Panc1 (cell line): ENCODE measurements at regions not wholly inside any gene's neighbourhood (a gene's known extent, or its start where the extent isn't known, plus 50 kb on each side); places are given as distances from the start of the nearest gene placed in this dataset.

Source experiments
- ATAC-seq: fragments of 200-7000 bp; cut with Tn5 transposase; 2 replicates; pipeline ENCODE4 v1.9.1; 2020; ENCODE audit warnings: mild to moderate bottlenecking, moderate library complexity
- BruUV-seq: library from RNA; stranded (reverse); fragments of 400-500 nt; replicated peaks from 2 replicates; lab custom pipeline; 2021; lab: Mats Ljungman, UMichigan
- CTCF ChIA-PET: fragments of 300-600 bp; sonication (Branson Sonifier 250); formaldehyde crosslinking; loops from one replicate; lab custom pipeline; 2022; ENCODE audit warnings: antibody characterized with exemption; lab: Charles Lee
- POLR2A ChIA-PET: fragments of 300-600 bp; sonication (Branson Sonifier 250); formaldehyde crosslinking; loops from one replicate; lab custom pipeline; 2022; ENCODE audit warnings: antibody characterized with exemption; lab: Charles Lee
- DNase-seq: peaks from one replicate; pipeline ENCODE4 v3.0.0-alpha.2; 2010; ENCODE audit warnings: low read depth, low spot score
- H3K27ac ChIP-seq: 2 replicates; pipeline ENCODE4 v1.5.1; 2011; ENCODE audit warnings: mild to moderate bottlenecking, low read length, inconsistent platforms
- H3K27me3 ChIP-seq: fragments of 200-500 bp; sonication (Bioruptor generic); 2 replicates; pipeline ENCODE4 v1.6.0; 2014; ENCODE audit warnings: low read length, inconsistent platforms; ENCODE audit not compliant: control insufficient read depth, insufficient read depth
- H3K36me3 ChIP-seq: fragments of 200-500 bp; sonication (Bioruptor generic); 2 replicates; pipeline ENCODE4 v1.5.1; 2014; ENCODE audit warnings: inconsistent platforms, mild to moderate bottlenecking, low read length, moderate library complexity; ENCODE audit not compliant: control insufficient read depth, insufficient read depth
- H3K4me1 ChIP-seq: 2 replicates; pipeline ENCODE4 v1.5.1; 2011; ENCODE audit warnings: inconsistent platforms, mild to moderate bottlenecking, low read length, moderate library complexity; ENCODE audit not compliant: control insufficient read depth, insufficient read depth
- H3K4me3 ChIP-seq, 2 experiments: 2 replicates each; pipeline ENCODE4 v1.5.1; 2011 to 2012; ENCODE audit warnings: low read depth in 2 of 2, low read length in 2 of 2, mild to moderate bottlenecking in 2 of 2, inconsistent platforms in 1 of 2, moderate library complexity in 1 of 2
- H3K9me3 ChIP-seq: fragments of 200-500 bp; sonication (Bioruptor generic); 2 replicates; pipeline ENCODE4 v1.5.1; 2014; ENCODE audit warnings: low read depth, mild to moderate bottlenecking, inconsistent platforms, low read length, moderate library complexity; ENCODE audit not compliant: control insufficient read depth, insufficient read depth
- POLR2AphosphoS5 ChIP-seq: IDR thresholded peaks from 2 replicates; pipeline ENCODE4 v1.6.1; 2012; ENCODE audit warnings: mild to moderate bottlenecking, low read depth, low read length, moderate library complexity
- SIN3A ChIP-seq: IDR thresholded peaks from 2 replicates; pipeline ENCODE4 v1.6.1; 2012; ENCODE audit warnings: low read depth, mild to moderate bottlenecking, low read length, moderate library complexity, borderline replicate concordance; ENCODE audit not compliant: insufficient read depth
- TCF7L2 ChIP-seq: IDR thresholded peaks from 2 replicates; pipeline ENCODE4 v1.6.1; 2011; ENCODE audit warnings: mild to moderate bottlenecking, low read depth, low read length, inconsistent platforms
- in situ Hi-C: cut with HindIII; loops from 2 replicates; pipeline ENCODE4 v1.10.0; 2016; ENCODE audit warnings: low sequenced_read_pairs, low pct_unique_long_range_greater_than_20kb
- intact Hi-C: fragments of 100-400 bp; cut with micrococcal nuclease; formaldehyde crosslinking; loops from one replicate; pipeline ENCODE4 v1.10.0; 2022; ENCODE audit not compliant: unreplicated experiment
- TF ChIP-seq, protein P1 (sequence below), 2 experiments: IDR thresholded peaks; 2 replicates each; pipeline ENCODE4 v1.6.1; 2011 to 2012; ENCODE audit warnings: low read depth in 2 of 2, control low read depth in 1 of 2, low read length in 1 of 2, mild to moderate bottlenecking in 1 of 2, moderate library complexity in 1 of 2; ENCODE audit not compliant: insufficient read depth in 1 of 2
- TF ChIP-seq, protein P2 (sequence below): fragments of 450-650 bp; IDR thresholded peaks from 2 replicates; pipeline ENCODE4 v1.5.1; 2017; ENCODE audit warnings: mild to moderate bottlenecking

DNA sequence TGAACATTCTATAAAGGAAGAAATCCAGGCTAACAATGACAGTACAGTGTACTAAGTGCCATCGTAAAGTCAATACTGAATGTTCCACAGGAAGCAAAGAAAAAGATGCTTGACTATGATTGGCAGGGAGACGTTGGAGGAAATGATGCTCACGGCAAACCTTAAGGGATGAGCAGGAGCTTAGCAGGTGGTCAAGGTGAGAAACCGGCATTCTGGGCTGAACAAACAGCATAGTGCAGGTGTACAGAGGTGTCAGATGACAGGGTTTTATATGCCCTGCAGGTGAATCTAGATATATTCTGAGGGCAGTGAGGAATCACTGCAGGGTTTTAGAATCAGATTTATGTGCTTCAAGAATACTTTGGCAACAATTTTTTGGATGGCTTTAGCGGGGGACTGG lies 85.3 kb upstream of the HEPHL1 start:
- BruUV-seq: no TSS peak
- H3K27ac ChIP-seq: no peak overlapping the region
- ChIA-PET CTCF (no interaction called here), POLR2A (no interaction called here)
- intact Hi-C loops (no loop called here), in situ Hi-C loops (no loop called here)
- TF ChIP-seq, protein P1, sequence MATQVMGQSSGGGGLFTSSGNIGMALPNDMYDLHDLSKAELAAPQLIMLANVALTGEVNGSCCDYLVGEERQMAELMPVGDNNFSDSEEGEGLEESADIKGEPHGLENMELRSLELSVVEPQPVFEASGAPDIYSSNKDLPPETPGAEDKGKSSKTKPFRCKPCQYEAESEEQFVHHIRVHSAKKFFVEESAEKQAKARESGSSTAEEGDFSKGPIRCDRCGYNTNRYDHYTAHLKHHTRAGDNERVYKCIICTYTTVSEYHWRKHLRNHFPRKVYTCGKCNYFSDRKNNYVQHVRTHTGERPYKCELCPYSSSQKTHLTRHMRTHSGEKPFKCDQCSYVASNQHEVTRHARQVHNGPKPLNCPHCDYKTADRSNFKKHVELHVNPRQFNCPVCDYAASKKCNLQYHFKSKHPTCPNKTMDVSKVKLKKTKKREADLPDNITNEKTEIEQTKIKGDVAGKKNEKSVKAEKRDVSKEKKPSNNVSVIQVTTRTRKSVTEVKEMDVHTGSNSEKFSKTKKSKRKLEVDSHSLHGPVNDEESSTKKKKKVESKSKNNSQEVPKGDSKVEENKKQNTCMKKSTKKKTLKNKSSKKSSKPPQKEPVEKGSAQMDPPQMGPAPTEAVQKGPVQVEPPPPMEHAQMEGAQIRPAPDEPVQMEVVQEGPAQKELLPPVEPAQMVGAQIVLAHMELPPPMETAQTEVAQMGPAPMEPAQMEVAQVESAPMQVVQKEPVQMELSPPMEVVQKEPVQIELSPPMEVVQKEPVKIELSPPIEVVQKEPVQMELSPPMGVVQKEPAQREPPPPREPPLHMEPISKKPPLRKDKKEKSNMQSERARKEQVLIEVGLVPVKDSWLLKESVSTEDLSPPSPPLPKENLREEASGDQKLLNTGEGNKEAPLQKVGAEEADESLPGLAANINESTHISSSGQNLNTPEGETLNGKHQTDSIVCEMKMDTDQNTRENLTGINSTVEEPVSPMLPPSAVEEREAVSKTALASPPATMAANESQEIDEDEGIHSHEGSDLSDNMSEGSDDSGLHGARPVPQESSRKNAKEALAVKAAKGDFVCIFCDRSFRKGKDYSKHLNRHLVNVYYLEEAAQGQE (IDR thresholded peaks at IDR 0.05; ENCODE audit: insufficient read depth in 1 of 2, low read depth in 2 of 2, low read length in 1 of 2): no peak
- no peak for TF ChIP-seq POLR2AphosphoS5
- no peak for TF ChIP-seq SIN3A
- TF ChIP-seq, protein P2, sequence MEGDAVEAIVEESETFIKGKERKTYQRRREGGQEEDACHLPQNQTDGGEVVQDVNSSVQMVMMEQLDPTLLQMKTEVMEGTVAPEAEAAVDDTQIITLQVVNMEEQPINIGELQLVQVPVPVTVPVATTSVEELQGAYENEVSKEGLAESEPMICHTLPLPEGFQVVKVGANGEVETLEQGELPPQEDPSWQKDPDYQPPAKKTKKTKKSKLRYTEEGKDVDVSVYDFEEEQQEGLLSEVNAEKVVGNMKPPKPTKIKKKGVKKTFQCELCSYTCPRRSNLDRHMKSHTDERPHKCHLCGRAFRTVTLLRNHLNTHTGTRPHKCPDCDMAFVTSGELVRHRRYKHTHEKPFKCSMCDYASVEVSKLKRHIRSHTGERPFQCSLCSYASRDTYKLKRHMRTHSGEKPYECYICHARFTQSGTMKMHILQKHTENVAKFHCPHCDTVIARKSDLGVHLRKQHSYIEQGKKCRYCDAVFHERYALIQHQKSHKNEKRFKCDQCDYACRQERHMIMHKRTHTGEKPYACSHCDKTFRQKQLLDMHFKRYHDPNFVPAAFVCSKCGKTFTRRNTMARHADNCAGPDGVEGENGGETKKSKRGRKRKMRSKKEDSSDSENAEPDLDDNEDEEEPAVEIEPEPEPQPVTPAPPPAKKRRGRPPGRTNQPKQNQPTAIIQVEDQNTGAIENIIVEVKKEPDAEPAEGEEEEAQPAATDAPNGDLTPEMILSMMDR: no peak
- TF ChIP-seq TCF7L2: no peak
- H3K27me3 ChIP-seq: peaks cover 8% of the 10 kb centered on the region
- no peaks in the 10 kb centered on the region for H3K36me3 ChIP-seq
- DNase-seq (no peak), ATAC-seq (no peak)
- H3K9me3 ChIP-seq: no peaks in the 10 kb centered on the region
- H3K4me3 ChIP-seq: no peak overlapping the region
- H3K4me1 ChIP-seq: no peaks in the 10 kb centered on the region

DNA sequence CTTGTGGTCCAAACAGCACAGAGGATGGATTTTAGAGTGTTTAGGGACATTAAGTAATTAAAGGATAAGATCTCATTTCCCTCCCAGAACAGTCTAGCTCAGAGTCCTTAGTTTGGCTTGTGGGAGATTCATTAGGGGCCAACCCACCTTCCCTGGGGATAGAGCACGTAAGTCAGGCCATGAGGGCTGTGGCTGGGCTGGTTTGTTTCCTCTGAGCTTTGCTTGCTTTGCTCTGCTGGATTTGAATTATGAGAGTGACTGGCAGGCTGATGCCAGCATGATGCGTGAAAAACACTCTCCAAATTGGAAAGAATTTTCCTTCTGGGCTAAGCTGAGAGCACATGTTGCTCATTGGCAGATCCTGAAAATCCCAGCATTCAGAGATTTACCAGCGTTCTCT lies 84.7 kb upstream of the HEPHL1 start:
- H3K36me3 ChIP-seq: no peaks in the 10 kb centered on the region
- ChIA-PET POLR2A (no interaction called here), CTCF (no interaction called here)
- no peak overlapping the region for H3K4me3 ChIP-seq
- ATAC-seq (no peak), DNase-seq (no peak)
- TF ChIP-seq, protein P1 (IDR thresholded peaks at IDR 0.05; ENCODE audit: insufficient read depth in 1 of 2, low read depth in 2 of 2, low read length in 1 of 2): no peak
- TF ChIP-seq, protein P2: no peak
- TF ChIP-seq POLR2AphosphoS5 (no peak), TCF7L2 (no peak), SIN3A (no peak)
- H3K27ac ChIP-seq: no peak overlapping the region
- intact Hi-C loops: no loop called here
- no peaks in the 10 kb centered on the region for H3K9me3 ChIP-seq
- no peaks in the 10 kb centered on the region for H3K4me1 ChIP-seq
- peaks cover 8% of the 10 kb centered on the region for H3K27me3 ChIP-seq
- no TSS peak for BruUV-seq
- in situ Hi-C loops: no loop called here
